GM19468 (cell line): ENCODE measurements at regions not wholly inside any gene's neighbourhood (a gene's known extent, or its start where the extent isn't known, plus 50 kb on each side); places are given as distances from the start of the nearest gene placed in this dataset.

Experiments
- ATAC-seq: cut with Tn5 transposase; IDR thresholded peaks from one replicate; pipeline ENCODE4 v1.9.1; 2021; ENCODE audit warnings: mild to moderate bottlenecking, moderate library complexity, moderate number of reproducible peaks; ENCODE audit not compliant: unreplicated experiment; ENCODE audit errors: extremely low read depth

DNA sequence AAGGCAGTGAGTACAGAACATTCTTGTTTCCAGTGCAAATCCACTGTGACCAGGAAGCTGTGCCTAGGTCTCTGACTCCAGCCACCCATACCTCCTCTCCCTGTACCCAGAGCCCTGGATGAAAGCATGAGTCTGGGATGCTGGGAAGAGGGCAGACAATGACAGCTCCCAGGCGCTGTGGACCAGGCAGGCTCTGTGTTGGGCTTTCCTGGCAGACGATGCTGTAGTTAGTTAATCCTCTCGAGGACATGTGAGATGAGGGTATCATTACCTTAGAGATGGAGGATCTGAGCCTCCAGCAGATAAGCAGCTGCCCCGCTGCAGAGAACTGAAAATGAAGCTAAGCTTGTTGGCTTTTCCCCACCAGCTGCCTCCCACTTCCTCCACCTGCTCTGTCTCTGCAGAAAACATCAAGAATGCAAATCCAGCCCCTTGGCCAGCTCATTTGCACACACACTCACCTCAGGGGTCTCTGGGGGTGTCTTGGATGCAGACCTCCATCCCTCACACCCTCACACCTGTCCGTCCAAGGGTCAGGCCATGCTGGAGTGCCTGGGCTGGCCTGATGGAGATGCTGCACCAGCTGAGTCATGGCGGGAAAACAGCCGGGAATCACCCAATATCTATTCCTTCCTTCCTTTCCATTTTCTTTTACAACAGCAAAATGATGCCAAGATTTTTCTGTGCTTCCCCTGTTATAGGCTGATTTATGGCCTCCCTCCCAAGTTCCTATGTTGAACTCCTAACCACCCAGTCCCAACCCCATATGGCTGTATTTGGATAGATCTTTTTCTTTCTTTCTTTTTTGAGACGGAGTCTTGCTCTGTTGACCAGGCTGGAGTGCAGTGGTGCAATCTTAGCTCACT is 94.9 kb upstream of the SEPTIN5 start:
- no peak for ATAC-seq

DNA sequence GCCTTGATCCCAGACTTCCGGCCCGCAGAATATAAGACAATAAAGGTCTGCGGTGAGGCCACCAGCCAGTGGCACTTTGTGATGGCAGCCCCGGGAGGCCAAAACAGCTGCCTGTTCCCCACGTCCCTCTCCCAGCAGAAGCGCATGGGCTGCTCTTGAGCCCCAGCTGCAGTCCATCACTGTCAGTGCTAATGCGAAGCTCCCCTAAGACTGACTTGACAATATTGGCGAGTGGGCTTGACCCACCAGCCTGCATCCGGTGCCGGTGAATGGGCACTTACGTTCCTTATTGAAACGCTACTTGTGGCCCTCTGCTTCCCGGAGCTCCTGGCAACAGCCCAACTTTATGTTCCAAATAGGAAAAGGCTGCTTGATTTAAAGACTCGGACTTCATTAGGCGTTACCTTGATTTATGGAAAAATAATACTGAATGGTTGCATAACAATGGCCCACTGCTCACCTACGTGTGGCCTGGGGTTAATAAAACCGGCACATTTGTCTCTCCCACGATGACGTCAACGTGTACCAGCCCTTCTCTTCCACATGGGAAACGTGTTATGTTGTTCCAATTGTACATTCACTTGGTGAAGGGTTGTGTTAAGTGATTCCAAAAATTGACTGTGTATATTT is 93.4 kb upstream of the SEPTIN5 start:
- ATAC-seq = no peak

DNA sequence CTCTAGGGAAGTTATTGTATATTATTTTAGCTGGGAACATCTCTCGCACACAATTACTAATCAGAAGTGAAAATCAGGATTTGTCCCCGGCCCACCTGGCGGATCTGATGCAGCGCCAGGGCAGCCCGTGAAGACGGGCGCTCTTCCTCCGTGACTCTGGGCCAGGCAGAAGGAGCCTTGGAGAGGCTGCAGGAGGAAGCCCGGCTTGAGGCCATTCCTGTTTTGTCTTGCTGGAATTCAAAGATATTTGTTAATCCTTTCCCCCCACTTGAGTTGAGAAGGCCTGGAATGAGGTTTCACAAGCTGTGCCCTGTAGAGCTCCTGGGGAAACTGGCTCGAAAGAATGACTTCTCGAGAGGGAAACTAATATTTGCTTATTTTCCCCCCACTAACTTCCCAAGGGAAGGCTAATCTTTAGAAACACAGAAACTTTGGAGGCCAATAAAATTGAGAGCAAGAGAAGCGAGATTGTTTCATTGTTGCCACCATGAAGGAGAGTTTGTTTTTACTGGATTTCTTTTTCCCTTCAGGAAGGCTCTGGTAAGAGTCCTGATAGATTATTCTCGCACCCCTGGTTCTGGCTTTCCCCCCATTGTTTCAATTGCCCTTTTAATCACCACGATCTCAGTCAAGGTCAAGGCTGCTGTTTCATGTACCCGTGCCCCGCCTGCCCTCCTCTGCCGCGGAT is 92.8 kb upstream of the SEPTIN5 start:
- no peak for ATAC-seq

DNA sequence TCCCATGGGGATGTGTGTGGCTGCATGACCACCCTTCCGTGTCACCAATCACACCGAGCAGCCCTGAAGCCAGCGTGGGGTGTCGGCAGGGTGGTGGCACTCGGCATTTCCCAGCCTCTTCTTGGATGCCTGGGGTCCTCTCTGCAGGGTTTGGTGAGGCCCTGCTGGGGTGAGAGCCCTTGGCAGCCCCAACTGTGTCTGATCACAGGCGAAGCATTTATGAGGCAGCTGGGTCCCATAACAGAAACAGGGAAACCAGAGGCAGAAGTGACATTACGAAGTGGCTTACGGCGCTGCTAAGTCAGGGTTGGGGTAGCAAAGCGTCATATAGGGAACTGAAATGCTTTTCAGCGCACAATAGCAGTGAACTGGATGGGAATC is 92.3 kb upstream of the SEPTIN5 start:
- ATAC-seq = peak; percentile 45

DNA sequence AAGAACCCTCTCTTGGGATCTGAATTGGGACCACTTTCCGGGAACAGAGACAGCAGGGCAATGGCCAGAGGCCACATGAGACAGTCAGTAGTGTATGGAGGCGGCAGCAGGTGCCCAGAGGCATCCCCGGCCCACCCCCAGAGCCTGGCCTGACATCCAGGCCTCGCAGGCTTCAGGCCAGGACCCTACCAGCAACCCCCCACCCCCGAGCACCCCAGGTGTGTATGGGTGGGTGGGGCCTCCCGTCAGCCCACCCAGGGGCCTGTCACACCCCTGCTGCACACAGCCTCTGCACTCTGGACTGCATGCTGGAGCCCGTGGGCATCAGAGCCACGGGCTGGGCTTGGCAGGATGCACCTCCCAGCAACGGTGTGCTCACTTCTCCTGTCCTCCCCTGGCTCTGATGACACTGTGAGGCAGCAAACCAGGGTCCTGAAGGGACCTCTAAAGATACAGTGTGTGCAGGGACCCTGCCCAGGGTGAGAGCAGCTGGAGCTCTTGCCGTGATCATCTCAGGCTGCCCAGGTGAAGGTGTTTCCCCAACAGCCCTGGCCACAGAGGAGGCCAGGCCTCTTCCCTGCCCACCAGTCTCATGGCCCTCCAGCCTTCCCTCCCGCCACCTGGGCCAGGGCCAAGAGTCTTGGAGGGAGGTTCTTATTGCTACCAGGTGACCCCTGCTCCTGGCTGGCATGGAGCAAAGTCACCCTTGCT is 88.8 kb upstream of the SEPTIN5 start:
- no peak for ATAC-seq

DNA sequence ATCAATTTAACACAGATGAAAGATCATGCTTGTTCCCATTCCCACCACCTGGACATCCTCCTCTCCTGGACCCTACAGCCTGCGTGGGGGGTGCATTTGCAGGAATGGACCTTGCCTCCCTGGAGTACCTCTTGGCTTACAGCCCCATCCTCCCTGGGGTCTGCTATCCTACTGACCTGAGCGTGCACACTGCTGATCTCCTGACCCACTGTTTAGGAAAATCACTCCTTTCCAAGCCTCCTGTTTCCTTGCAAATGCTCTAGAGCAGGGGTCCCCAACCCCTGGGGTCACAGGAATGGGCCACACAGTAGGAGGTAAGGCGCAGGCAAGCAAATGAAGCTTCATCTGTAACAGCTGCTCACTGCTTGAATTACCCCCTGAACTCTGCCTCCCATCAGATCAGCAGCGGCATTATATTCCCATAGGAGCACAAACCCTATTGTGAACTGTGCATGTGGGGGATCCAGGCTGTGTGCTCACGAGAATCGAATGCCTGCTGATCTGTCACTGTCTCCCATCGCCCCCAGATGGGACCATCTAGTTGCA is 88.2 kb upstream of the SEPTIN5 start:
- ATAC-seq = no peak

DNA sequence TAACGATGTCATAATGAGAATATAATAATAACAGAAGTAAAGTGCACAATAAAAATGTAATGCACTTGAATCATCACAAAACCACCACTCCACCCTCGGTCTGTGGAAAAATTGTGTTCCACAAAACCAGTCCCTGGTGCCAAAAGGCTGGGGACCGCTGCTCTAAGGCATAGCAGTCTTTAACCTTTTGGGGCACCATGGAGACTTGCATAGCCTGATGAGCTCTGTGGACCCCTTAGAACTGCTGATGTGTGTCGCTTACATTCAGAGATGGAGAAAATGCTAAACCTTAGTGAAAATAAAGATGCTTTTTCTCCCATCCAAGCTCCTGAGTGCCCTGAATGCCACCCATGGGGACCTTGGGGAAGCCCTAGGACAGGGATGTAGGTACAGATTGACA is 87.6 kb upstream of the SEPTIN5 start:
- ATAC-seq = no peak

DNA sequence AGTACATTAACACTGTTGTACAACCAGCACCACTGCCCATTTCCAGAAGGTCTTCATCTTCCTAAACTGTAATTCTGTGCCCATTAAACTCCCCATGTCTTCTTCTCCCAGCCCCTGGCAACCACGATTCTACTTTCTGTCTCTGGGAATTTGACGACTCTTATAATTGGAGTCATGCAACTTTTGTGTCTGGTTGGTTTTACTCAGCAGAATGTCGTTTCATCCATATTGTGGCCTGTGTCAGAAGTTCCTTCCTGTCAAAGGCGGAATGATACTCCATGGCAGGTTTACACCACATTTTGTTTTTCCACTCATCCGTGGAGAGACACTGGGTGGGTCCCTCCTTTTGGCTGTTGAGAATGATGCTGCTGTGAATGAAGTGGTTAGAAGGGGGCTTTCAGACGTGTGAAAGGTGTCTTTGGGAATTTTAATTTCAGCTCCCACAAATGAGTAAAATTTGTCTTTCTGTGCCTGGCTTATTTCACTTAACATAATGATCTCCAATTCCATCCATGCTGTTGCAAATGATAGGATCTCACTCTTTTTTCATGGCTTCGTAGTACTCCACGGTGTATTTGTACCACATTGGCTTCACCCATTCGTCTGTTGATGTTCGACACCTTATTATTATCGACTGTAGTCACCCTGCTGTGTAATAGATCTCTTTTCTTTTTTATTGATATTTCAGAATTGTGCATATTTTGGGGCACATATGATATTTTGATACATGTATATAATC is 86.1 kb upstream of the SEPTIN5 start:
- no peak for ATAC-seq

DNA sequence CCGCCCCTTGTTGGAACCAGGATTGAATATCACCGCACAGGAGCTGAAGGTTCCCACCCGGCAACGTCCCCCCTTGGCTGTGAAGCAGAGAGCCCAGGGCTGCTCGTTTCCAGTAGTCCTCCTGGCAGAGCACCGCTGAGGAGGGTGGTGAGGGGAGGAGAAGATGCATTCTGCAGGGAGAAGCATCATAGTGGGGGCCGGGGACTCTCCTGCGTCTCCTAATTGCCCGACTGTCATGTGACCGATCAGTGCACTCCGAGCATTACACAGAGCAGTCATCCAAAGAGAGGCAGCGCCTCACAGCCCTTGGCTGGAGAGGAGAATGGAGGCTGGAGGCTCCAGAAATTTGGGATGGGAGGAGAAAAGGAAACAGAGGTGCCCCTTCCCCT is 85.0 kb upstream of the SEPTIN5 start:
- no peak for ATAC-seq

DNA sequence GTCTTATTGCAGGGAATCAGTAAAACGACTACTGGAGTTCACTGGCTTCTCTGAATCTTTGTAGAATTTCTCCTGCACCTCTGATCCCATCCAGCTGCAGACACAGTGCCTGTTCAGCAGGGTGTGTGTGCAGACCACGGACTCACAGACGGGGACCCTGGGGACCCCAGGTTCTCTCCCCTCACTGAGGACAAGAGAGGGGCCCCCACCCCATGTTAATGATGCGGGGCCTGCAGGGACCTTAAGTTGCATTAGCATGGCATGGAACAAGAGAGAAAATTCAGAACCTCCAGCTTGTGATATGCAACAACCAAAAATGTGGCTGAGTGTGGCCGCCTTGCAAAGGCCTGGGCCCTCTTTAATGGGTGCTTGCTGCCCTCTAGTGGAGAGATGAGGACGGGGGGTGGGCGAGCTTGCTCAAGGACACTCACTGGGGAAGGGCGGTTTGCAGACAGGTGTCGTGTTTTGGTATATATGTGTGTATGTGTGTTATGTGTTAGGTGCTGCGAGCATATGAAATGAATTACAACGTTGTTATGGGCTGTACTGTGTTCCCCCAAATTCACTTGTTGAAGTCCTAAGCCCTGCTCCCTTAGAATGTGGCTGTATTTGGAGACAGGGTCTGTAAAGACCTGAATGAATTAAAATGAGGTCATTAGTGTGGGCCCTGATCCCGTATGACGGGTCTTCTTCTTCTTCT is 84.4 kb upstream of the SEPTIN5 start:
- ATAC-seq = no peak

DNA sequence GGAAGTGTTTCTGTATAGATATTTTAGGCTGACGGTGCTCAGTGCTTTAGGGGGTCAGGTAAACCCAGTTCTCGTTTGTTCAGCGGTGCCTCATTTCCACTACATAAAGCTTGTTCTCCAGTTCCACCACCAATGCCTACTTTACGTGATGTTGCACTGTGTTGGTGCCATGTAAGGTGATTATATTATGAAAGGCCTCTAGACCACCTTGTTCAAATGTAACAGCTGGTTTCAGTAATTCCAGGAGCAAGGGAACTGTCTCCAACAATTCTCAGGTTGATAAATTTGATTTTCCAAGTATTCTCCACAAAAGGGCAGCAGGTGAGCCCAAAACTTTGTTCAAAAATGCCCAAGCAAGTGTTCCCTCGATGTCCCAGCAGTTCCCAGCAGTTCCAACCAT is 83.7 kb upstream of the SEPTIN5 start:
- no peak for ATAC-seq

DNA sequence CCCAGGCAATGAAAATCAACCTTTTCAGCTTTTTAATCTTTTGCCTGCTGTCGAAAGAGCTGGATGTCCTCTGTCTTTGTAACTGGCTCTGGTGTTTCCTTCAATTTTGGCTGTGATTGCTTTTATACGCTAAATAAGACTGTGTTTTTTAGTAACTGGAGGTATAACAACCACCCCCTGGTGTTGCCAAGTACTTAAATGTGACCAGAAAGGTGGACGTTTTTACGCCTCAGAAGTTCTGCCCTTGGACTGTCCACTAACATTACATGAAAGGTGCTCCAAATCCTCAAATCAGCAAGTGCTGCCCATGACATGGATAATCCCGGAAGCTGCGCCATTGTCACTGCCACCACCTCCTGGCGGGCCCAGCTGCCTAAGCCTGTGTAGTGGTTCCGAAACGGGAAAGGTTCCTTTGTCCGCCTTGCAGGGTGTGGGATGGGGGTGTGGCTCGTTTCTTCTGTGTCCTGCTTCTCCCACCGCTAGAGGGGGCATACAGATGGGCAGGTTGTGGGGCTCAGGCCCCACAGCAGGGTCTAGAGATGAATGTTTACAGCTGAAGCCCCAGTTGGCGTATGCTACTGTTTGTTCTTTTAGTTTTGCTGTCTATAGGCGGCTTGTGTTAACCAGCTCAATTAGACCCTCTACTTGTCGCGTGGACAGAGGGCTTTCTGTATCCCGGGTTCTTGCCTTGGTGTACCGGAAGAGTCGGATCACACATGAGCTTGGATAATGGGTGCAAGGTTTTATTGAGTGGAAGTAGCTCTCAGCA is 82.2 kb upstream of the SEPTIN5 start:
- ATAC-seq = no peak

DNA sequence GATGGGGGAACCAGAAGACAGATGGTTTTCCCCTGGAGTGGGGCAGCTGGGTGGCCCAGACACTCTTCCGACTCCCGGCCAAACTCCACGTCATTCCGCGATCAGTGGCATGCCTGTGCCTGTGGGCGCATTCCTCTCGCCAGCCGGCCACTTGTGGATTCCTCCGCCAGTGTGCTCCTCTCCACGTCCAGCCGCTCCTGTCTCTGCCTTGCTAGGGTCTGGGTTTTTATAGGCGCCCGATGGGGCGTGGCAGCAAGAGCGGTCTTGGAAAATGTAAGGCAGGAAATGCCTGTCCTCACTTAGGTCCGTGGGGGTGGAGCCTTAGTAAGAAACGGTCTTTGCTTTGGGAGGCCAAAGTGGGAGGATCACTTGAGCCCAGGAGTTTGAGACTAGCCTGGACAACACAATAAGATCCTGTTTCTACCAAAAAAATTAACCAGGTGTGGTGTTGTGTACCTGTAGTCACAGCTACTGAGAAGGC is 81.6 kb upstream of the SEPTIN5 start:
- ATAC-seq = no peak

DNA sequence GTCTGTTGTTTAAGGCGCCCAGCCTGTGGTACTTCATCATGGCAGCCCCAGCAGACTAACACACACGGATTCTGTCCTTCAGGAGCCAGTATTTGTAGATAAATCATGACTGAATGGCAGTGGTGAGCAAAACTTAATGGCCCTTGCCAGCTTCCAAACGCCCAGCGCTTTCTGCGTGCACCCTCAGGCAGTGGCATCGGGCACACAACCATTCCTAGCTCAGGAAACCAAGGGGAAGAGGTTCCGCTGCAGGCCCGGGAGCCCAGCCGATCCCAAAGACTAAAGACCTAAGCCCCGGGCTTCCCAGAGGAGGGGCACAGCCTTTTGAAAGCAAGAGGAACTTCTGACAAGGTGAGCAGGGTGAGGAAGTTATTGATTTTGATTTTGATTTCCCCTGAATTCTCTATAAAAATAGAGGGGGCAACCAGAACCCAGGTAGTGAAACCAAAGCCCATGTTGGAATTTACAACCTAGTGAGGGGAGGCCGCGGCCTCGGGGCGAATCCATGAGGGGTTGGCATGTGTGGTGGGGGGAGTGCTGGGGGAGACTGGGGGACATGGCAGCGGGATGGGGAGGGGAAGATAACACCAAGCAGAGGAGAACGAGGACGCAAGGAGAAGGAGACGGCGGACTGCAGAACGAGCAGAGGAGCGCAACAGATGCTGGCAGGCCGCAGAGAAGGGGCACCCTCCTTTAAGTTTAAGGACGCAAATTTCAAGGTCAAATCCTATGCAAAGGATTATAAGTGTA is 79.9 kb upstream of the SEPTIN5 start:
- ATAC-seq = no peak

DNA sequence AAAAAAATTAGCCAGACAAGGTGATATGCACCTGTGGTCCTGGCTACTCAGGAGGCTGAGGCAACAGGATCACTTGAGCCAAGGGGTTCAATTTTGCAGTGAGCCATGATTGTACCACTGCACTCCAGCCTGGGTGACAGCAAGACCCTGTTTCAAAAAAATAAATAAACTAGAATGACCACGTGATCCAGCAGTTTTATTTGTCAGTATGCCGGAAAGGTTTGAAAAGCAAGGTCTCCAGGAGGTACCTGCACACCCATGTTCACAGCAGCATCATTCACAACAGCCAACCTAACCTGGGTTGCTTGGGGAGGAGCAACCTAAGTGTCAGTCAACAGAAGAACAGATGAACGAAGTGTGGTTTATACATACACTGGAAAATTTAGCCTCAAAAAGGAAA is 78.7 kb upstream of the SEPTIN5 start:
- no peak for ATAC-seq

DNA sequence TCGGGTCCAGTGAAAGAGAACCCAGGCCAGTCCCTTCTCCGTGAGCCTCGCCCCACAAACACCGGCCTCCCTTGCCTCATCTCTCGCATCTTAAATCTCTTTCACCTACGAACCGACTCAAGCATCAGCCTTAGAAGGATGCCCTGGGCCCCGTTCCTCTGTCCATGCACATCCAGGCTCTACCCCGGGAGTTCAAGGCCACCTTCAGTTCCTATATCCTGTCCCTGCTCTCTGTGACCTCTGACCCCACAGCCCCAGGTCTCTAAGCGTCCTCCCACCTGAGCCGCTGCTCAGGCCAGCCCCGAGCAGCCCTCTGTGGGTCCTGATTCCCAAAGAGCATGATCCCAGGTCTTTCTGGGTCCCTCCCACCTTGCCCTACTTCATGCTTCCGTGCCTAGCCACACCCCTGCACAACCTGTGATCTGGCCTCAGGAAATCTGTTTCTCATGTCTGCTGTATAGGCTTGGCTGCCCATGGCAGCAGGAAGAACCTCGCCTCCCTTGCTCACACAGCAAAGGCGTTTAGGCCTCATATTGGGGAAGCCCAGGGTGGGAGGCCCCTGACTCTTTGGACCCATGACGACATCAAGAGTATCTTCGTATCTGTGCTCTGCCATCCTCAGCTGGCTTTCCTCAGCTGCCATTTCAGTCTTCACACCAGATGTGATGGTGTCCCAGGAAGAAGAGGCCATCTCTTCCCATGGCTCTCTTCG is 77.5 kb upstream of the SEPTIN5 start:
- ATAC-seq = no peak
